GM12801 (cell line): ENCODE measurements at regions not wholly inside any gene's neighbourhood (a gene's known extent, or its start where the extent isn't known, plus 50 kb on each side); places are given as distances from the start of the nearest gene placed in this dataset.

Source experiments
- CTCF ChIP-seq: IDR thresholded peaks from one replicate; pipeline ENCODE4 v1.5.1; 2011; ENCODE audit warnings: control low read depth; ENCODE audit not compliant: insufficient read length; ENCODE audit errors: extremely low read depth

- no peak for TF ChIP-seq CTCF
Measured at GRCh38 chr10:113442336-113442735, 110.5 kb upstream of the HABP2 start.

- no peak for TF ChIP-seq CTCF
Measured at GRCh38 chr10:113443141-113443925, 109.5 kb upstream of the HABP2 start.

GRCh38 chr10:113444766-113445365, 108.0 kb upstream of the HABP2 start:
- no peak for TF ChIP-seq CTCF

- TF ChIP-seq CTCF, result no peak
Measured at GRCh38 chr10:113445736-113446135, 107.1 kb upstream of the HABP2 start.

- TF ChIP-seq CTCF, result no peak
Measured at GRCh38 chr10:113446739-113447138, 106.1 kb upstream of the HABP2 start.

- TF ChIP-seq CTCF, result no peak
Measured at GRCh38 chr10:113447278-113447677, 105.6 kb upstream of the HABP2 start.

- no peak for TF ChIP-seq CTCF
Measured at GRCh38 chr10:113449006-113449695, 103.7 kb upstream of the HABP2 start.
